AG20443 (cell line): ENCODE measurements at regions not wholly inside any gene's neighbourhood (a gene's known extent, or its start where the extent isn't known, plus 50 kb on each side); places are given as distances from the start of the nearest gene placed in this dataset.

Experiments
- DNase-seq: peaks from one replicate; pipeline ENCODE4 v3.0.0; 2012; ENCODE audit warnings: low spot score, mixed read lengths

- no peak for DNase-seq
Measured at GRCh38 chr14:62015243-62015642, 253.0 kb downstream of the SNAPC1 start.

- DNase-seq: no peak
Measured at GRCh38 chr14:62015945-62016344, 253.7 kb downstream of the SNAPC1 start.

- no peak for DNase-seq
Measured at GRCh38 chr14:62017651-62018230, 255.5 kb downstream of the SNAPC1 start.

- no peak for DNase-seq
Measured at GRCh38 chr14:62018606-62019005, 256.4 kb downstream of the SNAPC1 start.

- no peak for DNase-seq
Measured at GRCh38 chr14:62027958-62028357, 265.7 kb downstream of the SNAPC1 start.

DNA sequence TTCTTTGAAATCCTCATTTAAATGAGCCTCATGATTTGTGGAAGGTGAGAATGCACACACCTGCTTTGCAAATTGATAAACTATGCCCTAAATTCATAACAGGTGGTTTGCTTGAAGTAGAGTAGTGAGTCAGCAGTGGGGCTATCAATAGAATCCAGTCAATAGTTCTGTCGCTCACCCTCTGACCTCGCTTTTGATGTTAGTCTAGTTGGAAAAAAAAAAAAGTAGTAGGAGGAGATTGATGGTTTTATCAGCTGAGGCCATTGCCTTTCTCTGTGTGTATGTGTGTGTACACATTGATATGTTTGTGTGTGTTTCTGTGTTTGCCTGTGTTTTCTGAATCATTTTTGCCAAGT lies 267.3 kb downstream of the SNAPC1 start:
- no peak for DNase-seq

GRCh38 chr14:62030387-62030786 lies 268.2 kb downstream of the SNAPC1 start:
- no peak for DNase-seq

DNA sequence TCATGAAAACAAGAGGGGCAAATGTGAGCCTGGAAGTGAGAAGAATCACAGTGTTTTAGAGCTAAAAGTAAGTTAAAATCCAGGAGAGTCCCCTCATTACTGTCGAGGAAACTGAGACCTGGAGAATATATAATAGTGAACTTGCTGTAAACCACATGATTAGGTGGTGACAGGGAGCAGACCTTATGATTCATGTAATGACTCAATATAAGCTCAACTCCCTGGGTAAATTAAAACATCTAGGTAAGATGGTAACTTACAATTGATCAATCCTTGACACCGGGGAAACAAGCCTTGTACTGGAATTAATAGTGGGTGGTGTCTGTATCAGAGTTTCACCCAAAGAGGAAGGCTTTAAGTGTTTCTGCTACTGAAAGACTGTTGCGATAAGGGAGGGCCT lies 269.3 kb downstream of the SNAPC1 start:
- no peak for DNase-seq

DNA sequence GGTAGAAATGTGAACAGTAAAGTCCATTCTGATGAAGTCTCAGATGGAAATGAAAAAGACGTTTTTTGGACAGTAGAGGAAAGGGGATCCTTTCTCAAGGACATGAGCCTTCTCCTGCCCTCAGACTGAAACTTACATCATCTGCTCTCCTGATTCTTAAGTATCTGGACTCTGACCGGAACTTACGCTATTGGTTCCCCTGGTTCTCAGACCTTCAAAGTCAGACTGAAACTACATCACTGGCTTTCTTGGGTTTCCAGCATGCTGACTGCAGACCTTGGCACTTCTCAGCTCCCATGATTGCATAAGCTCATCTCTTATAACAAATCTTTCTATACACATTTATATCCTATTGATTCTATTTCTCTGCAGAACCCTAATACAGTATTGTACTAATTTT lies 291.0 kb downstream of the SNAPC1 start:
- DNase-seq: no peak

- no peak for DNase-seq
Measured at GRCh38 chr14:62056789-62057188, 294.6 kb downstream of the SNAPC1 start.

DNA sequence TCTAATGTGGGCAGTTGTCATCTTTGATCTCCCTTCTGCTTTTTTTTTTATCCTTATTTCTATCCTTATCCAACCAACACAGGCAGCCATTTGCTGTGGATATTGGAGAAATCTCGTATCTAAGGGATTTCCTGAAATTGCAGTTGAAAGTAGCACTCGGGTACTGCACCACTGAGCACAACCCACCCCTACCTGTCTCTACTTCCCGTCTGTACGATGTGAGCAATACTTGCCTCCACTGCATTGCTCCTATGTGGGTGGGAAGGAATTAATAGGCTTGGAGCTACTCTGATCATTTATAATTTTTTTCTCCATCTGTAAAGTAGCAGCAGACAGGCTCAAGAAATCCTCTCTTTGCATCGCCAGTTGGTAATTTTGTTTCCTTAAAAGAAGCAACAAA lies 300.4 kb downstream of the SNAPC1 start:
- DNase-seq: no peak

GRCh38 chr14:62064751-62065323 lies 302.6 kb downstream of the SNAPC1 start:
- DNase-seq: no peak

DNA sequence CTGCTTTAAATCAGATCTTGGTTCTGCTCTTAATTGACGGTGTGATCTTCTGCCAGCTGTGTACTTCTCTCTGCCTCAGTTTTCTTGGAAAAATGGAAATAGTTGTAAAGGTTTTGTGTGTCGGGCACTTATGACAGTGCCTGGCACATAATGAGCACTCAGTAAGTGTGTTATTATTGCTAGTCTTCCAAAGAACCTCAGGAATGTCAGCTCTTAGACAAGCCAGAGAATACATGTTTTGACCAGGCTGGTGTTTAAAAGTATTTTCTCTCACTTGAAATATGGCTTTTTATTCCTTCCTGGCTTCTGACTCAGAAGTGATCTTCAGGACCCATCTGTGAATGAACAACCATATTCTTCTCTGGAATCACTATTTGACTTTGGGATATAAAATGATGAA lies 304.1 kb downstream of the SNAPC1 start:
- DNase-seq: no peak

DNA sequence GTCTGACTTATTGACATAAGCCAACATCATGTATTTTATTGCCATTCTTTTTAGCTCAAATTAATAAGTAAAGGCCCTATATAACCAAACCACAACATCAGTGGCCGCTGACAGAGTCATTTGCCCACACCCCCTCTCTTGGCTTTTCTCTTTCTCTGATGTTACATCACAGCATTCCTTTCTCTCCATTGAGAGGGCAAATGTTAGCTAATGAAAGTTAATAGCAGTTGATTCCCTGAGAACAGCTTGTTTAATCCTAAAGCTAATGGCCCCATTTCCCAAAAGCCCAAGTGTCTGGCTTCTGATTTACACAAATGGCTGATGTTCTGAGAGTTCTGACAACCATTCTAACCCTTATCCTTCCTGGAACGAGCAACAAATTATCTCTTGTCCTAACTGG lies 308.8 kb downstream of the SNAPC1 start:
- DNase-seq: no peak

DNA sequence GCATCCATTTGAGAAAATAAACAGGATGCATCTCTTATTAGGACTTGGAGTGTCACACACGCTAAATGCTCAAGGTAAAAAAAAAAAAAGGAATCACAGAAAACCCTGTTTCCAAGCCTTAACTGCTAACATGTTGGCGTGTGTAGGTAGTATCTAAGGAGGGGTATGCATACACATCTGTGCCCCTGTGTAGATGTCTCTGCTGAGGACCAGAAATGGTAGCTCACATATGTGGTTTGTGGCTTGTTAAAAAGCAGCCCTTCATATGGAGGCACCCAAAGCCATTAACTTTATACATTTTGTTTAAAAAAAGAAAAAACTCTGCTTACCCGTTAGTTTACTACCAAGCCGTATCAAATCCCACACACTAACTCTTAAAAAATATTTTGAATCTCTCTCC lies 314.1 kb downstream of the SNAPC1 start:
- no peak for DNase-seq

- no peak for DNase-seq
Measured at GRCh38 chr14:62076825-62077605, 314.8 kb downstream of the SNAPC1 start.

GRCh38 chr14:62077676-62078261 lies 315.5 kb downstream of the SNAPC1 start:
- DNase-seq: no peak

DNA sequence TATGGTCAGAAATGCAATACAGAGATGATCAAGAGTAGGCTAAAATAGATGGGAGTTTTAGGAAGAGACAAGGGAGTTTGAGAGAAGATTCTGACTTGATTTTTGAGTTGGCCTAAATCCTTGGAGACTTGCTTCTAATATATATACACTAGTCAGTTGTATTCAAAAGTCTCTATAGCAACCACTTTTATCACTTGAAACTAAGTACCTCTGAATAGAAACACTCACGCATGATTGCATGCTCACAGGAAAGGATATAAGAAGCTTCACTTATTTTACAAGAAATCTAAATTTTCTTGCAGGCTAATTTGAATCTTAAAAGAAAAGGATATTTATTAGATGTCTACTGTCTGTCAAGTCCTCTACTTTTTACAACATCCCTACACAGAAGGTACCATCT lies 316.8 kb downstream of the SNAPC1 start:
- DNase-seq: no peak

GRCh38 chr14:62081012-62081612 lies 318.9 kb downstream of the SNAPC1 start:
- no peak for DNase-seq

- no peak for DNase-seq
Measured at GRCh38 chr14:62081951-62082350, 319.7 kb downstream of the SNAPC1 start.

- DNase-seq: no peak
Measured at GRCh38 chr14:62082779-62083178, 320.6 kb downstream of the SNAPC1 start.

DNA sequence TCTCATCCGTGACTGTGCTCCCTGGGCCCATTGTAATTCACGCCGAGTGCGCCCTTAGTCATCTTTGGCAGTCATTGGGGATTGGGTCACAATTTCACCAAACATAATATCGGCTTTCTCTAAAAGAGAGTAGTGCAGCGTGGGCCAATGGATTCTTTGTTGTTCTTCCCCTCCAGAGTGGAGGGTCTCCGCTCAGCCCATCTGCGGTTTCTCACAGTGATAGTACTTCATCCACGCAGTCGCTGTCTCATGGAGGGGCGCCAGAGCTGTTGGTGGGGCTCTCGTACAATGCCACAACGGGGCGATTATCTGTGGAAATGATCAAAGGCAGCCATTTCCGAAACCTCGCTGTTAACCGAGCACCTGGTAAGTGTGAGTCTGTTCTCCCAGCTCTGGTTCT lies 321.8 kb downstream of the SNAPC1 start:
- DNase-seq: no peak

- no peak for DNase-seq
Measured at GRCh38 chr14:62087191-62087590, 325.0 kb downstream of the SNAPC1 start.
